A549 (cell line): ENCODE measurements at regions not wholly inside any gene's neighbourhood (a gene's known extent, or its start where the extent isn't known, plus 50 kb on each side); places are given as distances from the start of the nearest gene placed in this dataset.
"Not testable (repeated sequence)": the region's sequence is repeated elsewhere in the genome, so short reads cannot be mapped to it uniquely, and the experiment has no call there.

Source experiments
- ATAC-seq, 2 experiments: fragments of 200-7000 bp in 1 of 2; fragments of >200 bp in 1 of 2; cut with Nextera tagmentation in 1 of 2; cut with Tn5 transposase in 1 of 2; 3 replicates each; pipeline versions ENCODE4 v1.8.0 to v1.9.1; 2018 to 2020; ENCODE audit warnings: mild to moderate bottlenecking in 1 of 2, moderate library complexity in 1 of 2
- CTCF ChIA-PET: fragments of 300-600 bp; sonication (Branson Sonifier 250); formaldehyde crosslinking; extraction: SDS; loops from one replicate; lab custom pipeline; 2021; ENCODE audit warnings: antibody characterized with exemption, inconsistent platforms; lab: Yijun Ruan, JAX
- POLR2A ChIA-PET: fragments of 350-600 bp; formaldehyde crosslinking; extraction: SDS; loops from one replicate; lab custom pipeline; 2021; ENCODE audit warnings: antibody characterized with exemption, inconsistent platforms; lab: Yijun Ruan, JAX
- DNase-seq, 2 experiments: peaks; one replicate each; pipeline versions ENCODE4 v3.0.0 to v3.0.0-alpha.2; 2011 to 2016; ENCODE audit warnings: low read depth in 1 of 2, low spot score in 1 of 2
- FAIRE-seq: peaks from 2 replicates; lab custom pipeline; 2011; peaks lifted over from hg19 to GRCh38; lab: Jason Lieb, UNC
- H3K27ac ChIP-seq, 2 experiments: fragments of >200 bp; sonication (Bioruptor Twin); formaldehyde crosslinking; 3 replicates each; pipeline ENCODE4 v1.5.1; 2016 to 2017
- H3K4me1 ChIP-seq: fragments of >200 bp; sonication (Bioruptor Twin); formaldehyde crosslinking; 3 replicates; pipeline ENCODE4 v1.6.1; 2016
- H3K4me2 ChIP-seq: fragments of >200 bp; sonication (Bioruptor Twin); formaldehyde crosslinking; 3 replicates; pipeline ENCODE4 v1.6.1; 2016
- H3K4me3 ChIP-seq: fragments of >200 bp; sonication (Bioruptor Twin); formaldehyde crosslinking; 3 replicates; pipeline ENCODE4 v1.5.1; 2016
- H3K9me3 ChIP-seq: fragments of >200 bp; sonication (Bioruptor Twin); formaldehyde crosslinking; 3 replicates; pipeline ENCODE4 v1.6.1; 2016
- BHLHE40 ChIP-seq: IDR thresholded peaks from 2 replicates; pipeline ENCODE4 v1.6.1; 2012; ENCODE audit warnings: low read depth, low read length, inconsistent platforms
- CBX8 ChIP-seq: fragments of 200-600 bp; sonication (generic); IDR thresholded peaks from 2 replicates; pipeline ENCODE4 v1.6.1; 2016
- CHD4 ChIP-seq: fragments of 200-600 bp; sonication (generic); IDR thresholded peaks from 2 replicates; pipeline ENCODE4 v1.6.1; 2016; ENCODE audit warnings: antibody characterized with exemption, mild to moderate bottlenecking, borderline replicate concordance
- EHF ChIP-seq: fragments of 250-450 bp; sonication (Bioruptor Pico); IDR thresholded peaks from 2 replicates; pipeline ENCODE4 v1.5.0; 2020; ENCODE audit warnings: mild to moderate bottlenecking
- EHMT2 ChIP-seq: fragments of 200-600 bp; sonication (generic); IDR thresholded peaks from 2 replicates; pipeline ENCODE4 v1.6.1; 2016; ENCODE audit warnings: antibody characterized with exemption, low read depth, mild to moderate bottlenecking, moderate library complexity
- EP300 ChIP-seq, 2 experiments: fragments of >200 bp; sonication (Bioruptor Twin); formaldehyde crosslinking; IDR thresholded peaks; 2 replicates in 1 of 2; 3 replicates in 1 of 2; pipeline ENCODE4 v1.6.1; 2016 to 2017
- ESRRA ChIP-seq: fragments of 150-350 bp; IDR thresholded peaks from 2 replicates; pipeline ENCODE4 v1.6.1; 2014; ENCODE audit warnings: mild to moderate bottlenecking, low read length, borderline replicate concordance
- FOSB ChIP-seq: fragments of 250-450 bp; sonication (Bioruptor Pico); IDR thresholded peaks from 2 replicates; pipeline ENCODE4 v1.5.0; 2020; ENCODE audit warnings: mild to moderate bottlenecking, moderate library complexity
- JUNB ChIP-seq: fragments of >200 bp; sonication (Bioruptor Twin); formaldehyde crosslinking; IDR thresholded peaks from 2 replicates; pipeline ENCODE4 v1.6.1; 2016
- KDM1A ChIP-seq: fragments of 200-600 bp; sonication (generic); IDR thresholded peaks from 2 replicates; pipeline ENCODE4 v1.6.1; 2016; ENCODE audit warnings: low read depth, mild to moderate bottlenecking
- KDM5A ChIP-seq: fragments of 200-600 bp; sonication (generic); IDR thresholded peaks from 2 replicates; pipeline ENCODE4 v1.6.1; 2016; ENCODE audit warnings: antibody characterized with exemption, mild to moderate bottlenecking
- NPAS2 ChIP-seq: fragments of 250-450 bp; sonication (Bioruptor Pico); IDR thresholded peaks from 2 replicates; pipeline ENCODE4 v1.8.0; 2022; ENCODE audit warnings: mild to moderate bottlenecking, moderate library complexity, borderline replicate concordance
- POLR2A ChIP-seq: IDR thresholded peaks from 2 replicates; pipeline ENCODE4 v1.6.1; 2012; ENCODE audit warnings: mild to moderate bottlenecking, low read length
- RCOR1 ChIP-seq: fragments of 150-350 bp; IDR thresholded peaks from 2 replicates; pipeline ENCODE4 v1.6.1; 2014; ENCODE audit warnings: antibody characterized with exemption, low read length, low read depth
- SMC3 ChIP-seq: fragments of >200 bp; sonication (Bioruptor Twin); formaldehyde crosslinking; IDR thresholded peaks from 3 replicates; pipeline ENCODE4 v1.6.1; 2018; ENCODE audit warnings: inconsistent platforms
- ZC3H11A ChIP-seq: fragments of 450-650 bp; IDR thresholded peaks from 2 replicates; pipeline ENCODE4 v1.6.1; 2014; ENCODE audit warnings: antibody characterized with exemption, mild to moderate bottlenecking
- ZFP36 ChIP-seq: fragments of 450-650 bp; IDR thresholded peaks from 2 replicates; pipeline ENCODE4 v1.6.1; 2014; ENCODE audit warnings: borderline replicate concordance; ENCODE audit not compliant: partially characterized antibody
- ZNF302 ChIP-seq: fragments of 250-450 bp; sonication (Bioruptor Pico); IDR thresholded peaks from 2 replicates; pipeline ENCODE4 v1.9.0; 2021; ENCODE audit warnings: inconsistent platforms, mild to moderate bottlenecking, moderate library complexity
- ZSCAN20 ChIP-seq: fragments of 250-450 bp; sonication (Bioruptor Pico); IDR thresholded peaks from 2 replicates; pipeline ENCODE4 v1.8.0; 2022; ENCODE audit warnings: mild to moderate bottlenecking, moderate library complexity
- WGBS: methylation state at CpG from one replicate; pipeline ENCODE4 v1.1.6; 2017; ENCODE audit errors: missing lambda C conversion rate; 5-methylcytosine and 5-hydroxymethylcytosine counted together
- TF ChIP-seq, protein P1 (sequence below): fragments of 250-450 bp; sonication (Bioruptor Pico); IDR thresholded peaks from 2 replicates; pipeline ENCODE4 v1.5.0; 2020; ENCODE audit warnings: low read depth, mild to moderate bottlenecking, moderate library complexity
- TF ChIP-seq, protein P2 (sequence below): fragments of >200 bp; sonication (Bioruptor Twin); formaldehyde crosslinking; IDR thresholded peaks from 3 replicates; pipeline ENCODE4 v1.5.1; 2016
- TF ChIP-seq, protein P3 (sequence below): fragments of 150-350 bp; IDR thresholded peaks from 2 replicates; pipeline ENCODE4 v1.6.1; 2014; ENCODE audit warnings: low read depth, mild to moderate bottlenecking, low read length
- TF ChIP-seq, protein P4 (sequence below): IDR thresholded peaks from 2 replicates; pipeline ENCODE4 v1.6.1; 2012

DNA sequence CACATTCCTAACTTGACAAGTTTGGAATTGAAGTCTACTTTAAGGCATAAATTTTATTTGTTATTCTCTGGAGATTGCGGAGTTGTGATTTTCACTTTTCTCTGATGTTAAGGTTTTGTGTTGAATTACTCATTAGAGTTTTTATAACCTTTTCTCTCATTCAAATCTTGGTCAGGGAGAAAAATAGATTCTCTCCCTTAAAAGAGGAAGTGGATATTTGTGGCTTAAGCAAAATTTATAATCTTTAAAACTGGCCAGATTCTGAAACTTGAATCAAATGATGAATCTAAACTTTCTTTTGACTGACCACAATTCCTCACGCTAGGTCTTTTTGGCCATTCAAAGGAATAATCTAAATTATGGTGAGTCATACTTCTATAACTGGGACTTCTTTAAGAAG lies 361.4 kb downstream of the TEX13C start:
- POLR2A ChIA-PET: no interaction called here
- Histone ChIP-seq H3K4me3 (no peak overlapping the region), H3K9me3 (no peaks in the 10 kb centered on the region), H3K27ac (no peak overlapping the region), H3K4me1 (no peaks in the 10 kb centered on the region), H3K4me2 (no peak overlapping the region)
- ATAC-seq: no peak
- FAIRE-seq: no peak
- 32% methylated on average over 2 of the region's 2 CpGs for WGBS
- TF ChIP-seq KDM5A: no peak
- no peak for TF ChIP-seq KDM1A
- no peak for TF ChIP-seq NPAS2
- no peak for TF ChIP-seq POLR2A
- TF ChIP-seq RCOR1: no peak
- TF ChIP-seq CBX8: no peak
- TF ChIP-seq EHF: no peak
- TF ChIP-seq, protein P1, sequence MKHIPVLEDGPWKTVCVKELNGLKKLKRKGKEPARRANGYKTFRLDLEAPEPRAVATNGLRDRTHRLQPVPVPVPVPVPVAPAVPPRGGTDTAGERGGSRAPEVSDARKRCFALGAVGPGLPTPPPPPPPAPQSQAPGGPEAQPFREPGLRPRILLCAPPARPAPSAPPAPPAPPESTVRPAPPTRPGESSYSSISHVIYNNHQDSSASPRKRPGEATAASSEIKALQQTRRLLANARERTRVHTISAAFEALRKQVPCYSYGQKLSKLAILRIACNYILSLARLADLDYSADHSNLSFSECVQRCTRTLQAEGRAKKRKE (CRISPR knock-in tag): no peak
- DNase-seq: no peak
- CTCF ChIA-PET: no interaction called here

DNA sequence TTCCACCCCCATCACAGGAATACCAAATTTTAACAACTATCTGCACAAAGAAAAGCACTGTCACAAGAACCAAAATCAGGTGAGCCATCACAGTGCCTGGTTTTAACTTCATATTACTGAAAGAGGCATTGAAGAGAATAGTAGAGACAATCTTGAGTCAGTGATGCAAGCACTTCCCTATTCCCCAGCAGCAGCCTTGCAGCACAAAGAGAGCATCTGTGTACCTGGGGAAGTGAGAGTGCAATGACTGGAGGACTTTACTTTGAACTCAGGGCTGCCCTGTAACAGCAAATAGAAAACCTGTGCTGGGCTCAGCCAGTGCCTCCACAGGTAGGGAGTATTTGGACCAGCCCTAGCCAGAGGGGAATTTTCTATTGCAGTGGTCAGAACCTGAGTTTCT lies 361.8 kb downstream of the TEX13C start:
- Histone ChIP-seq H3K4me2 (no peak overlapping the region), H3K9me3 (no peaks in the 10 kb centered on the region), H3K4me1 (no peaks in the 10 kb centered on the region), H3K27ac (no peak overlapping the region), H3K4me3 (no peak overlapping the region)
- CTCF ChIA-PET: no interaction called here
- no peak for ATAC-seq
- DNase-seq: no peak
- POLR2A ChIA-PET: no interaction called here
- no peak for TF ChIP-seq EHF
- TF ChIP-seq KDM5A: no peak
- no peak for TF ChIP-seq EP300 (IDR thresholded peaks at IDR 0.05)
- no peak for TF ChIP-seq SMC3
- TF ChIP-seq EHMT2: no peak
- TF ChIP-seq, all 56 proteins: peak for 0
- FAIRE-seq: no peak

DNA sequence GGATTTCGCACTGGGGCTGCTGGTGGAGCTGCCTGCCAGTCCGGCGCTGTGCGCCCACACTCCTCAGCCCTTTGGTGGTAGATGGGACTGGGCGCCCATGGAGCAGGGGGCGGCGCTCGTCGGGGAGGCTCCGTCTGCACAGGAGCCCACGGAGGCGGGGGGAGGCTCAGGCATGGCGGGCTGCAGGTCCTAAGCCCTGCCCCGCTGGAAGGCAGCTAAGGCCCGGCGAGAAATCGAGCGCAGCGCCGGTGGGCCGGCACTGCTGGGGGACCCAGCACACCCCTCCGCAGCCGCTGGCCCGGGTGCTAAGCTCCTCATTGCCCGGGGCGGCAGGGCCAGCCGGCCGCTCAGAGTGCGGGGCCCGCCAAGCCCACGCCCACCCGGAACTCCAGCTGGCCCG lies 370.9 kb downstream of the TEX13C start:
- CTCF ChIA-PET, POLR2A ChIA-PET, DNase-seq, H3K4me3 ChIP-seq, H3K4me1 ChIP-seq, H3K27ac ChIP-seq, H3K4me2 ChIP-seq, H3K9me3 ChIP-seq, FAIRE-seq, ATAC-seq: not testable (repeated sequence)
- WGBS: 93% methylated on average over 3 of the region's 33 CpGs

DNA sequence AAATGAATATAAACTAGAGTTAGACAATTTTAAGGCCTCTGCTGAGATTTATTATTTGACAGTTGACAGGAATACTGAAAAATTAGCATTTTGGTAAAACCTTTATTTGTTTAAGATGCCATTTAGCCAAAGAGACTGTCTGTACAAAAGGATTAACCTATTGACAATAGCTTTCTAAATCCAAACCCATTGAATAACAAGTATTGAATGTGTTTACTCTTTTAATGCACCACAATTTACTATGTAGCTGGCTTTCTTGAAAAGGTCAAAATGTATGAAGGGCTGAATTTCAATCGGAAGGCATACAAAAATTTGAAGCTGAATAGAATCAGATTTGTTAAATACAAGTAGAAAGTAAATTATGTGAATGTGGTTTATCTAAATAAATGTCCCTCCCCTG lies 374.5 kb downstream of the TEX13C start:
- CTCF ChIA-PET: no interaction called here
- H3K4me2 ChIP-seq: no peak overlapping the region
- no peak overlapping the region for H3K4me3 ChIP-seq
- POLR2A ChIA-PET: no interaction called here
- no peak overlapping the region for H3K27ac ChIP-seq
- no peaks in the 10 kb centered on the region for H3K9me3 ChIP-seq
- WGBS: 6% methylated on average over 1 of the region's 1 CpG
- DNase-seq: no peak
- H3K4me1 ChIP-seq: no peaks in the 10 kb centered on the region
- no peak for TF ChIP-seq CHD4
- TF ChIP-seq, all 56 proteins: peak for 0
- no peak for ATAC-seq
- peak; percentile 39 for FAIRE-seq

DNA sequence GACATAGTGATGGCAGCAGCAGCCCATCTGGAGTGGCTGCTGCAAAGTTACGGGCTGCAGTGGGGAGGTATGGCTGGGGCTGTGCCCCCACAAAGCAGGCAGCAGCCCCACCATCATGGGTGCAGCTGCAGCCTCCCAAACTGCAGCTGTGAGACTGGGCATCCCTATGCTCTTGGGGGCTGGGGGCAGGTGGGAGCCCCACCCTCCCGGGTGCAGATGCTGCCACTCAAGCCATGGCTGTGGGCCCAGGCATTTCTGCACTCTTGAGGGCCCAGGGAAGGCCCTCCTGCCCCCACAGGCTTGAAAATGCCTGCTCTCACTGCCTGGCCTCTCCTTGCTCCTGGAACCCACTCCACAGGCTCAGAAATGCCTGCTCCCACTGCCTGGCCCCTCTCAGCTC lies 389.4 kb downstream of the TEX13C start:
- CTCF ChIA-PET: no interaction called here
- ATAC-seq: no peak

DNA sequence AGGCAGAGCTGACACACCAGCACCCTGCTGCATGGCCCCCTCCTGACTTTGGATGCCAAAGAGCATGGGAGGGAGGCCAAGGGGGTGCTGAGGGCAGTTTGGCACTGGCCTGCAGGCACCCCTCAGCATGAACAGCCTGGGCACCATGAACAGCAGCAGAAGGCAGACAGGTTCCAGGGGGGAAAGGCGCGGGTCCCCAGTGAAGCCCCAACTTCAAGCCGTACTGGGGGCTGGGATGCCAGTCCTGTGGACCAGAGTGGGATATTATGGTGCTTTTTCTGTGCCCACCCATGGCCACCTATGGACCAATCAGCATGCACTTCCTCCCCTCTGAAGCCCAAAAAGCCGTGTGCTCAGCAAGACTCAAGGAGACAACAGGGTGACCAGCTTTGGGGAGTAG lies 389.9 kb downstream of the TEX13C start:
- Histone ChIP-seq H3K4me1 (no peaks in the 10 kb centered on the region), H3K4me3 (no peak overlapping the region), H3K9me3 (no peaks in the 10 kb centered on the region), H3K27ac (no peak overlapping the region), H3K4me2 (no peak overlapping the region)
- FAIRE-seq (no peak), DNase-seq (no peak), ATAC-seq (no peak)
- CTCF ChIA-PET: no interaction called here
- POLR2A ChIA-PET: no interaction called here
- WGBS: 0% methylated on average over 1 of the region's 4 CpGs
- TF ChIP-seq ZSCAN20 (no peak), CBX8 (no peak), BHLHE40 (no peak), ESRRA (no peak), JUNB (no peak), ZFP36 (no peak), NPAS2 (no peak), RCOR1 (no peak), FOSB (CRISPR knock-in tag) (no peak), ZNF302 (CRISPR knock-in tag) (no peak), POLR2A (no peak), ZC3H11A (no peak)
- TF ChIP-seq, protein P2, sequence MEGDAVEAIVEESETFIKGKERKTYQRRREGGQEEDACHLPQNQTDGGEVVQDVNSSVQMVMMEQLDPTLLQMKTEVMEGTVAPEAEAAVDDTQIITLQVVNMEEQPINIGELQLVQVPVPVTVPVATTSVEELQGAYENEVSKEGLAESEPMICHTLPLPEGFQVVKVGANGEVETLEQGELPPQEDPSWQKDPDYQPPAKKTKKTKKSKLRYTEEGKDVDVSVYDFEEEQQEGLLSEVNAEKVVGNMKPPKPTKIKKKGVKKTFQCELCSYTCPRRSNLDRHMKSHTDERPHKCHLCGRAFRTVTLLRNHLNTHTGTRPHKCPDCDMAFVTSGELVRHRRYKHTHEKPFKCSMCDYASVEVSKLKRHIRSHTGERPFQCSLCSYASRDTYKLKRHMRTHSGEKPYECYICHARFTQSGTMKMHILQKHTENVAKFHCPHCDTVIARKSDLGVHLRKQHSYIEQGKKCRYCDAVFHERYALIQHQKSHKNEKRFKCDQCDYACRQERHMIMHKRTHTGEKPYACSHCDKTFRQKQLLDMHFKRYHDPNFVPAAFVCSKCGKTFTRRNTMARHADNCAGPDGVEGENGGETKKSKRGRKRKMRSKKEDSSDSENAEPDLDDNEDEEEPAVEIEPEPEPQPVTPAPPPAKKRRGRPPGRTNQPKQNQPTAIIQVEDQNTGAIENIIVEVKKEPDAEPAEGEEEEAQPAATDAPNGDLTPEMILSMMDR: no peak
- TF ChIP-seq, protein P3, sequence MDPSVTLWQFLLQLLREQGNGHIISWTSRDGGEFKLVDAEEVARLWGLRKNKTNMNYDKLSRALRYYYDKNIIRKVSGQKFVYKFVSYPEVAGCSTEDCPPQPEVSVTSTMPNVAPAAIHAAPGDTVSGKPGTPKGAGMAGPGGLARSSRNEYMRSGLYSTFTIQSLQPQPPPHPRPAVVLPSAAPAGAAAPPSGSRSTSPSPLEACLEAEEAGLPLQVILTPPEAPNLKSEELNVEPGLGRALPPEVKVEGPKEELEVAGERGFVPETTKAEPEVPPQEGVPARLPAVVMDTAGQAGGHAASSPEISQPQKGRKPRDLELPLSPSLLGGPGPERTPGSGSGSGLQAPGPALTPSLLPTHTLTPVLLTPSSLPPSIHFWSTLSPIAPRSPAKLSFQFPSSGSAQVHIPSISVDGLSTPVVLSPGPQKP: no peak

More for the DNA sequence above, 389.4 kb downstream of the TEX13C start:
- FAIRE-seq: no peak
- WGBS: 0% methylated on average over 1 of the region's 2 CpGs
- no peak overlapping the region for H3K27ac ChIP-seq
- H3K4me1 ChIP-seq: no peaks in the 10 kb centered on the region
- TF ChIP-seq ZNF302 (CRISPR knock-in tag): no peak
- TF ChIP-seq, protein P4, sequence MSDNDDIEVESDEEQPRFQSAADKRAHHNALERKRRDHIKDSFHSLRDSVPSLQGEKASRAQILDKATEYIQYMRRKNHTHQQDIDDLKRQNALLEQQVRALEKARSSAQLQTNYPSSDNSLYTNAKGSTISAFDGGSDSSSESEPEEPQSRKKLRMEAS: no peak
- H3K4me2 ChIP-seq: no peak overlapping the region
- POLR2A ChIA-PET: no interaction called here
- H3K9me3 ChIP-seq: no peaks in the 10 kb centered on the region
- H3K4me3 ChIP-seq: no peak overlapping the region
- no peak for DNase-seq
